GM21381 (cell line): ENCODE measurements at regions not wholly inside any gene's neighbourhood (a gene's known extent, or its start where the extent isn't known, plus 50 kb on each side); places are given as distances from the start of the nearest gene placed in this dataset.
"Not testable (repeated sequence)": the region's sequence is repeated elsewhere in the genome, so short reads cannot be mapped to it uniquely, and the experiment has no call there.

Experiments used
- ATAC-seq: cut with Tn5 transposase; IDR thresholded peaks from one replicate; pipeline ENCODE4 v1.9.1; 2021; ENCODE audit warnings: mild to moderate bottlenecking, moderate library complexity; ENCODE audit not compliant: unreplicated experiment

DNA sequence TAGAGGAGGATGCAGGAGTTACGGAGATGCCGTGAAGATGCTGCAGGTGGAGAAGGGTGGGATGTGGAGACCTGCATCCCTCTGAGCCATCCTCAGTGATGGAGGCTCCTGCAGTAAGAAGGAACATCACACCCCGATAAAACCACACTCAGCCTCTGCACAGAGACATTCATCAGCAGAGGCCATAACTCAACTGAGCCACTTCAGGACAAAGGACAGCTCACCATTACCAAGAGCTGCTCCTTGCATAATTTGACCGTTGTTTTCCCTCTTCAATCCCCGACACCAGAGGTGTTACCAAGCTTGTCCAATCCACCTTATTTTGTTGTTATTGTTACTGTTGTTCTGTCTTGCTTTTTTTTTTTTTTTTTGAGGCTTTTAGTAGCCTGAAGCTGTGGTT, 543.9 kb downstream of the AJAP1 start:
- ATAC-seq = no peak

- no peak for ATAC-seq
Measured at GRCh38 chr1:5191470-5191869, 537.1 kb downstream of the AJAP1 start.

GRCh38 chr1:5189384-5189783, 535.0 kb downstream of the AJAP1 start:
- ATAC-seq = no peak

DNA sequence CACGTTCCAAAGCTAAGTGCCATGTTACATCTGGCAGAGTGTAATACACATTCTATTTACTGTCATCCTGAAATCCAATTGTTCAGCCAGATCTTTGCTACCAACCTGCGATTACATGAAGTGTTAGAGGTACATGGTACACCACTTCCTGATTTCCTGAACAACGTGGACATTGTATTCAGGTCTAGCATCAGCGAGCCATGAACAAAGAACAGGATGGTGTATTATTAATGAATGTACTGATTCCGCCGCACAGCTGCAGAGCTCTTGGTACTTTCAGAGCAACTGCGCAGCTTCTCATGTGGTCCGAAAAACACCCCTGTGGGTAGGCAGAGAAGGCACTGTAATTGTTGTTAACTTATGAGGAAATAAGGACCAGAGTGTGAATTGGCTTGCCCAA, 511.4 kb downstream of the AJAP1 start:
- ATAC-seq = no peak

DNA sequence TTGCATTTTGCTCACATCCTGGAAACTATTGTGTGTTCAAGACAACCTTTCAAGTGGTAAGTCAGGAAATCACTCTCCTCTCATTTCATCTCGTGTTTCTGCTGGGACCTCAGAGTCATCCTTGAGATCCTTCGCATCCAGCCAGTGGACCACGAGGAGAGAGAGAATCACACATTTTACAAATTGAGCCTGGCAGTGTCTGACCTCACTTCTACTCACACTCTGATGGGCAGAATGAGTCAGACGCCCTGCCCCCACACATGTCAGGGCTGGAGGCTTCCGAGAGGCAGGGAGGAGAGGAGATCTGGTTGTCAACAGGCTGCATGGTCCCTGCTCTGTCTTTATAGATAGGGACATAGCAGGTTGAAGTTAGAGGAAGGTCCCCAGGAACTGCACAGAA, 509.7 kb downstream of the AJAP1 start:
- no peak for ATAC-seq

- ATAC-seq = no peak
Measured at GRCh38 chr1:5161372-5161771, 507.0 kb downstream of the AJAP1 start.

GRCh38 chr1:5157175-5157574, 502.8 kb downstream of the AJAP1 start:
- no peak for ATAC-seq

DNA sequence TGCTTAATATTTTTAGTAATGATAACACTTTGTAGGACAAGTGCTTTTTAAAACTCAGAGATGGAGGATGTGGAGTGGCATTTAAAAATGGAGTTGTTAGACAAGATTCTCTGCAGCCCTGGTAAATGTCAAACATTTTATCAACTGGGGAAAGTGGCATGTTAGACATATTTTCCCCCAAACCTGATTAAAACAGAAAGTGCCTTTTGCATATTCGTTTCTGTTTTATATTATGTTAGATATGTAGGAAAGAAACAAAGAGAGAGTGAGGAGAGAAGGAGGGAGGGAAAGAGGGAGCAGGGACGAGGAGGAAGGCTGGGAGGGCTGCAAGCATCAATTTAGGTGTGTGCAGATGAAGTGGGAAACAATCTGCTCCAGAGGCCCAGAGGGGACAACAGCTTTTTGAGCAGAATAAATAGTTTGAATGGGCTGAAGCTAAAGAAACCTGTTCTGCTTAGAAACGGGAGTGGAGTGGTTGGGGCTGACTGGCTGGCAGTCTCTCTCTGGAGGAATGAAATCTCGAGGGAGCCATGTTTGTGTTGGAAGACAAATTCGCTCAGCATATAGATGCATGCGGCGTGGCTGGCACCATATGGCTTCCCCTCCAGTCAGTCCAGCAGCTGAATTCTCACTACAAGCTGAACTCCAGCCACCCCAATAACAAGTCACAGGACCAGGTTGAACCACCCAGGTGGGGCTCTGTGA, 502.2 kb downstream of the AJAP1 start:
- no peak for ATAC-seq

- ATAC-seq = no peak
Measured at GRCh38 chr1:5151511-5151910, 497.1 kb downstream of the AJAP1 start.

DNA sequence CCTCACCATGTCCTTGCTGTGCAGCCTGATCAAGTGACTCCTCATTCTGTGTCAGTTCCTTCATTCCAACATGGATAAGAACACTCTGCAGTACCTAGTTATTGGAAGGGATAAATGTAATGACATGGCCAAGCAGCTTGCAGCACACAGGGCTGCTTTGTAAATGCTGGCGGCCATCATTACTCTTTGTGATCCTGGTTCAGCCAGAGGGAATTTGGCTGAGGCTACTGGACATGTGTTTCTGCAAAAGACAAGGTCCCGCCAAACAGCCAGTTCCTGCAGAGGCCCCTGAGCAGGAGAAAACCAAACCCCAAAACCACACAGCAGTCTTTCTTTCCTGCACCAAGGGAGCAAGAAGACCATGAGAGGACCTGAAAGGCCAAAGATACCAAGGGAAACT, 495.8 kb downstream of the AJAP1 start:
- no peak for ATAC-seq

GRCh38 chr1:5147806-5148205, 493.4 kb downstream of the AJAP1 start:
- ATAC-seq = no peak

DNA sequence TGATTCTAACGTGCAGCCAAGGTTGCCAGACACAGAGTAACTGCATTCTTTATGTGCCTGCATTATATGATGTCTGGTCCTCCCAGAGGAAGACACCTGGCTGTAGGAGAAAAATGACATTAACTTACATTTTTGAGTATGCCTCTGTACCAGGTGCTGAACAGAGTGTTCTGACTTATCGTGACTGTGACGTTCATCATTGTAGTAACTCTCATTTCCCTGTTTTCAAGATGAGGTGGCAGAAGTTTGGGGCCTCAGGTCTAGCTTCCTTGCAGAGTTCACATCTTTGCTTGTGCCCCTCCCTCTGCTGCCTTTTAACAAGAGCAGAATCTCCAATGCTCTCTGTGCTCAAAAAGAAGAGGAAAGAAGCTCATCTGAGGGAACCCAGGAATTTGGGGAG, 488.0 kb downstream of the AJAP1 start:
- ATAC-seq = no peak

DNA sequence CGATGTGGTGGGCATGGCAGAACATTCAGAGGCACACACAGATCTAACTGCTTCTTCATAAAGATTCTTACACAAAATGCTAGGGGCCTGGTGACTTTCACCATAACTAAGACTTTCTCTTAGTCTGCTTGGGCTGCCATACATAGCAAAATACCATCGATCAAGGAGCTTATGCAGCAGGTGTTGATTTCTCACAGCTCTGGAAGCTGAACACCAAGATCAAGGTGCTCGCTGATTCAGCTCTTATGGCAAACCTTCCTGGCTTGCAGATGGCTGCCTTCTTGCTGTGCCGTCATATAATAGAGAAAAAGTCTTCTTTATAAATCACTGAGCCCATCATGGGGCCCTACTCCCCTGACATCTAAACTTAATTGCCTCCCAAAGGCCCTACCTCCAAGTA, 487.3 kb downstream of the AJAP1 start:
- no peak for ATAC-seq

DNA sequence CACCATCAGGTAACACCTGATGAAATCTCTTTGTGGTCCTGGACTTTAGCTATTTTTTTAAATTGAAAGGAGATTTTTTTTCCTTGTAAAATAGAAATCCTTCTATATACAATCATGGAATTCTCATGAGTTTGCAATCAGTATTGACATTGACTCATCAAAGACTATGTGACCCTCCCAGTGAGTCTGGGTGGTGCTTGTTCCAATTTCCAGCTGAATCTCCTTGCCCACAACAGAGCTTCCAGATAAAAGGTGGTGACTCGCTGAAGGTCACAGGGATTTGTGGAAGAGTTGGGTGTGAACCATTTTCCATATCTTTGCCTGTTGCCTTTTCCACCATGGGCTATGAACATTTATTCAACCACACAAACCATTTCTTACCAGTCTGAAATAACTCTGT, 486.6 kb downstream of the AJAP1 start:
- no peak for ATAC-seq

DNA sequence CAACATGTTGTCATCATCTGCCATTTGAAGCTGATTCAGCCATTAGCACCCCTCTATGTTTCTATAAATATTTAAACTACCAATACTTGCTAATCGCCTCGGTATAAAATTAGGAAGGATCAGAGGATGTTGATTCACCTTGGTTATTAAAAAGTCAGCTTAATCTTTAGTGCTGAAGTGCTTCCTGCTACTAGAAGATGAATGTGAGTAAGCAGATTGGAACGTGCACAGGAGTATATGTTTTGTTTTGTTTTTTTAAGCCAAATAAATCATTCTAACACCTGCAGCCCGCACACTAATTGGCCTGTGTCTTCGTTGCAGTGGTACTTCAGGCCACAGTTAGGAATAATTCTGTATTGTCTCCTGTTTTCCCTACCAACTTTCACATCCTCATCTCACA, 485.7 kb downstream of the AJAP1 start:
- ATAC-seq = no peak

GRCh38 chr1:5129746-5130355, 475.4 kb downstream of the AJAP1 start:
- ATAC-seq = no peak

GRCh38 chr1:5125208-5125607, 470.8 kb downstream of the AJAP1 start:
- ATAC-seq = no peak

GRCh38 chr1:5120559-5120958, 466.1 kb downstream of the AJAP1 start:
- ATAC-seq = no peak

DNA sequence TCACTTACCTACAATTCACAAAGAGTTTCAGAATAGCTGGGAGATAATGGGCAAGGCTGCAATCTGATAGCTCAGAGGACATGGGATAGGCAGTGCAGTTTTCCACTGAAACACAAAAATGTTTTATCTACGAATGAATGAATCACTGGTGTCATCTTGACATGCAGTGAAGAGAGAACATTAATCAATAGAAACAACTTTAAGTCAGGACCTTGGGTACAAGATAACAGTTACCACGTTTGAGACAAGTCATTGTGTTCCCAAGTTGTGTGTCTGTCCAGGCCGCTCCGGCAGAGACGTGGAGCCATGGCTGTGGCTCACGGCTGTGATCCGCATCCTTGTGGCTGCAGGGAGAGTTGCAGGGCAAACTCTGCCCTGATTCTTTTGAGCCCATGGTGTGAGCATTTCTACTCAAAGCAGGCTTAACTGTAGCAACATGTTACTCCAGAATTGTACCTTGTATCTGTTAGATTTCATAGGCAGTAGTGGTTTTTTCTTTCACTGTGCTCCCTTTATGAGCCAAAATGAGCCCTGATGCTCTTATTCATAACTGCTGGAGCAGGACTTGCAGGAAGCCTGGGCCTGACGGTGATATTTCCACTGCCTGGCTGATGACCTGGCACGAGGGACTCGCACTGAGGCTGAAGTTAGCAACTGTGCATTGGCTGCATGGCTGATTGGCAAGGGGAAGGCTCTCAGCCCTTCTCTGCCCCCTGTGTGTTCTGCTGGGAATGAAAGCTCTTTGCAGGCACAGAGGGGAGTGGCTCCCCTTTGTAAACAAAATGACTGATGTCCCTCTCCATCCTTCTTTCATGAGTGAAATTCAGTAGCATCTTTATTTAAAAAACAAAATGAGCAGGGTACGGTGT, 465.2 kb downstream of the AJAP1 start:
- no peak for ATAC-seq

GRCh38 chr1:5118771-5119170, 464.4 kb downstream of the AJAP1 start:
- ATAC-seq = not testable (repeated sequence)

DNA sequence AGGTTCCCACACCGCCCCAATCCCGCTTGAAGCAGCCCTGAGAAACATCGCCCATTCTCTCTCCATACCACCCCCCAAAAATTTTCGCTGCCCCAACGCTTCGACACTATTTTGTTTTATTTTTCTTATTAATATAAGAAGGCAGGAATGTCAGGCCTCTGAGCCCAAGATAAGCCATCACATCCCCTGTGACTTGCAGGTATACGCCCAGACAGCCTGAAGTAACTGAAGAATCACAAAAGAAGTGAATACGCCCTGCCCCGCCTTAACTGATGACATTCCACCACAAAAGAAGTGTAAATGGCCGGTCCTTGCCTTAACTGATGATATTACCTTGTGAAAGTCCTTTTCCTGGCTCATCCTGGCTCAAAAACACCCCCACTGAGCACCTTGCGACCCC, 463.9 kb downstream of the AJAP1 start:
- not testable (repeated sequence) for ATAC-seq

DNA sequence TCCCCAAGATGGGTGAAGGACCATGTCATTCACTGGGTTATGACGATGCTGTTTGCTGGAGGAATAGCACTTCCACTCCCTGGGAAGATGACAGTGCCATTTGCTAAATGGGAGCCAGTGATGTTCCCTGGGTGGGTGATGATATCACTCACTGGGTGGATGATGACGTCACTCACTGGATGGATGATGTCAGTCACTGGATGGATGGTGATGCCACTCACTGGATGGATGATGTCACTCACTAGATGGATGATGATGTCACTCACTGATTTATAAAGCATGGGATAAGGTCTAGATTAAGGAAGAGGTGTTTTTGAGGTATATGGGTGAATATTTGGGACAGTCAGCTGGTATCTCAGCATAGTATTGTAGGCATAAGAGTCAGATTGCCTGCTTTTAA, 457.2 kb downstream of the AJAP1 start:
- no peak for ATAC-seq
